Liver (tissue), 3 donors: ENCODE measurements at regions not wholly inside any gene's neighbourhood (a gene's known extent, or its start where the extent isn't known, plus 50 kb on each side); places are given as distances from the start of the nearest gene placed in this dataset.

Experiments used
- EGR1 ChIP-seq, 2 donors: IDR thresholded peaks; 2 replicates each; pipeline ENCODE4 v1.6.1; 2016 to 2018; ENCODE audit warnings: antibody characterized with exemption in 2 of 2, low read depth in 2 of 2
- FOXA1 ChIP-seq: IDR thresholded peaks from 2 replicates; pipeline ENCODE4 v1.6.1; 2016; ENCODE audit warnings: antibody characterized with exemption
- GABPA ChIP-seq, 2 donors: IDR thresholded peaks in 1 of 2; conservative IDR thresholded peaks in 1 of 2; 2 replicates each; pipeline ENCODE4 v1.6.1; 2016; ENCODE audit warnings: antibody characterized with exemption in 2 of 2, mild to moderate bottlenecking in 1 of 2, moderate library complexity in 1 of 2
- HNF4A ChIP-seq, 2 donors: conservative IDR thresholded peaks; 2 replicates each; pipeline ENCODE4 v1.6.1; 2016; ENCODE audit warnings: antibody characterized with exemption in 2 of 2, mild to moderate bottlenecking in 2 of 2
- SP1 ChIP-seq: IDR thresholded peaks from 2 replicates; pipeline ENCODE4 v1.6.1; 2018; ENCODE audit warnings: antibody characterized with exemption, mild to moderate bottlenecking
- TAF1 ChIP-seq: conservative IDR thresholded peaks from 2 replicates; pipeline ENCODE4 v1.6.1; 2016; ENCODE audit warnings: antibody characterized with exemption, mild to moderate bottlenecking
- YY1 ChIP-seq: IDR thresholded peaks from 2 replicates; pipeline ENCODE4 v1.6.1; 2016; ENCODE audit warnings: antibody characterized with exemption, mild to moderate bottlenecking
- TF ChIP-seq, protein P1 (sequence below): fragments of 150-350 bp; IDR thresholded peaks from 2 replicates; pipeline ENCODE4 v1.5.1; 2017; ENCODE audit warnings: improper control_type of control experiment, low read depth, low read length; ENCODE audit not compliant: missing input control
- TF ChIP-seq, protein P2 (sequence below): IDR thresholded peaks from 2 replicates; pipeline ENCODE4 v1.6.1; 2016; ENCODE audit warnings: antibody characterized with exemption, mild to moderate bottlenecking
- TF ChIP-seq, protein P3 (sequence below): IDR thresholded peaks from 2 replicates; pipeline ENCODE4 v1.6.1; 2016; ENCODE audit warnings: antibody characterized with exemption
- donor health status: healthy.
- donor health status: healthy.

DNA sequence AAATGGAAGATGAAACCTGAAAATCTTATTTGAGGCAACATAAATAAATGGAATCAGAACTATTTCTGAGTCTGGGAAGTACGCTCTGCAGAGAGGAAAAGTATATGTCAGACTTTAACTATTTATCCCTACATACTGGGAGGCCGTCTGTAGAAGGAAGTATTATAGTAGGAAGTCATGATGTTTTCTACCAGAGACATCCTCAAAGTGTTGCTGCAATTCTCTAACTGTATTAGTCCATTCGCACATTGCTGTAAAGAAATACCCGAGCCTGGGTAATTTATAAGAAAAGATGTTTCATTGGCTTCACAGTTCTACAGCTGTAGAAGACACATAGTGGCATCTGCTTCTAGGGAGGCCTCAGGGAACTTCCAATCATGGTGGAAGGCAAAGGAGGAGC, 88.7 kb upstream of the TBL1X start:
- TF ChIP-seq, protein P1, sequence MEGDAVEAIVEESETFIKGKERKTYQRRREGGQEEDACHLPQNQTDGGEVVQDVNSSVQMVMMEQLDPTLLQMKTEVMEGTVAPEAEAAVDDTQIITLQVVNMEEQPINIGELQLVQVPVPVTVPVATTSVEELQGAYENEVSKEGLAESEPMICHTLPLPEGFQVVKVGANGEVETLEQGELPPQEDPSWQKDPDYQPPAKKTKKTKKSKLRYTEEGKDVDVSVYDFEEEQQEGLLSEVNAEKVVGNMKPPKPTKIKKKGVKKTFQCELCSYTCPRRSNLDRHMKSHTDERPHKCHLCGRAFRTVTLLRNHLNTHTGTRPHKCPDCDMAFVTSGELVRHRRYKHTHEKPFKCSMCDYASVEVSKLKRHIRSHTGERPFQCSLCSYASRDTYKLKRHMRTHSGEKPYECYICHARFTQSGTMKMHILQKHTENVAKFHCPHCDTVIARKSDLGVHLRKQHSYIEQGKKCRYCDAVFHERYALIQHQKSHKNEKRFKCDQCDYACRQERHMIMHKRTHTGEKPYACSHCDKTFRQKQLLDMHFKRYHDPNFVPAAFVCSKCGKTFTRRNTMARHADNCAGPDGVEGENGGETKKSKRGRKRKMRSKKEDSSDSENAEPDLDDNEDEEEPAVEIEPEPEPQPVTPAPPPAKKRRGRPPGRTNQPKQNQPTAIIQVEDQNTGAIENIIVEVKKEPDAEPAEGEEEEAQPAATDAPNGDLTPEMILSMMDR: no peak
- TF ChIP-seq EGR1 (IDR thresholded peaks at IDR 0.05; ENCODE audit: low read depth in 2 of 2) (no peak), YY1 (no peak), HNF4A (conservative IDR thresholded peaks at IDR 0.05) (no peak), SP1 (no peak), GABPA (IDR thresholded peaks at IDR 0.05 in 1 of 2, conservative IDR thresholded peaks at IDR 0.05 in 1 of 2) (no peak), TAF1 (no peak), FOXA1 (no peak)
- TF ChIP-seq, protein P2, sequence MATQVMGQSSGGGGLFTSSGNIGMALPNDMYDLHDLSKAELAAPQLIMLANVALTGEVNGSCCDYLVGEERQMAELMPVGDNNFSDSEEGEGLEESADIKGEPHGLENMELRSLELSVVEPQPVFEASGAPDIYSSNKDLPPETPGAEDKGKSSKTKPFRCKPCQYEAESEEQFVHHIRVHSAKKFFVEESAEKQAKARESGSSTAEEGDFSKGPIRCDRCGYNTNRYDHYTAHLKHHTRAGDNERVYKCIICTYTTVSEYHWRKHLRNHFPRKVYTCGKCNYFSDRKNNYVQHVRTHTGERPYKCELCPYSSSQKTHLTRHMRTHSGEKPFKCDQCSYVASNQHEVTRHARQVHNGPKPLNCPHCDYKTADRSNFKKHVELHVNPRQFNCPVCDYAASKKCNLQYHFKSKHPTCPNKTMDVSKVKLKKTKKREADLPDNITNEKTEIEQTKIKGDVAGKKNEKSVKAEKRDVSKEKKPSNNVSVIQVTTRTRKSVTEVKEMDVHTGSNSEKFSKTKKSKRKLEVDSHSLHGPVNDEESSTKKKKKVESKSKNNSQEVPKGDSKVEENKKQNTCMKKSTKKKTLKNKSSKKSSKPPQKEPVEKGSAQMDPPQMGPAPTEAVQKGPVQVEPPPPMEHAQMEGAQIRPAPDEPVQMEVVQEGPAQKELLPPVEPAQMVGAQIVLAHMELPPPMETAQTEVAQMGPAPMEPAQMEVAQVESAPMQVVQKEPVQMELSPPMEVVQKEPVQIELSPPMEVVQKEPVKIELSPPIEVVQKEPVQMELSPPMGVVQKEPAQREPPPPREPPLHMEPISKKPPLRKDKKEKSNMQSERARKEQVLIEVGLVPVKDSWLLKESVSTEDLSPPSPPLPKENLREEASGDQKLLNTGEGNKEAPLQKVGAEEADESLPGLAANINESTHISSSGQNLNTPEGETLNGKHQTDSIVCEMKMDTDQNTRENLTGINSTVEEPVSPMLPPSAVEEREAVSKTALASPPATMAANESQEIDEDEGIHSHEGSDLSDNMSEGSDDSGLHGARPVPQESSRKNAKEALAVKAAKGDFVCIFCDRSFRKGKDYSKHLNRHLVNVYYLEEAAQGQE: no peak
- TF ChIP-seq, protein P3, sequence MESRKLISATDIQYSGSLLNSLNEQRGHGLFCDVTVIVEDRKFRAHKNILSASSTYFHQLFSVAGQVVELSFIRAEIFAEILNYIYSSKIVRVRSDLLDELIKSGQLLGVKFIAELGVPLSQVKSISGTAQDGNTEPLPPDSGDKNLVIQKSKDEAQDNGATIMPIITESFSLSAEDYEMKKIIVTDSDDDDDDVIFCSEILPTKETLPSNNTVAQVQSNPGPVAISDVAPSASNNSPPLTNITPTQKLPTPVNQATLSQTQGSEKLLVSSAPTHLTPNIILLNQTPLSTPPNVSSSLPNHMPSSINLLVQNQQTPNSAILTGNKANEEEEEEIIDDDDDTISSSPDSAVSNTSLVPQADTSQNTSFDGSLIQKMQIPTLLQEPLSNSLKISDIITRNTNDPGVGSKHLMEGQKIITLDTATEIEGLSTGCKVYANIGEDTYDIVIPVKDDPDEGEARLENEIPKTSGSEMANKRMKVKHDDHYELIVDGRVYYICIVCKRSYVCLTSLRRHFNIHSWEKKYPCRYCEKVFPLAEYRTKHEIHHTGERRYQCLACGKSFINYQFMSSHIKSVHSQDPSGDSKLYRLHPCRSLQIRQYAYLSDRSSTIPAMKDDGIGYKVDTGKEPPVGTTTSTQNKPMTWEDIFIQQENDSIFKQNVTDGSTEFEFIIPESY: no peak
